GM12891 (cell line): ENCODE measurements at regions not wholly inside any gene's neighbourhood (a gene's known extent, or its start where the extent isn't known, plus 50 kb on each side); places are given as distances from the start of the nearest gene placed in this dataset.

Source experiments
- POLR2A ChIP-seq: IDR thresholded peaks from 2 replicates; pipeline ENCODE4 v1.6.1; 2011; ENCODE audit warnings: low read depth, low read length, control low read depth
- POLR2AphosphoS5 ChIP-seq: IDR thresholded peaks from 2 replicates; pipeline ENCODE4 v1.6.1; 2011; ENCODE audit warnings: low read depth, low read length, control low read depth
- TAF1 ChIP-seq: IDR thresholded peaks from 2 replicates; pipeline ENCODE4 v1.6.1; 2011; ENCODE audit warnings: low read depth, low read length, control low read depth

- TF ChIP-seq POLR2A, result no peak
- no peak for TF ChIP-seq POLR2AphosphoS5
- TF ChIP-seq TAF1, result no peak
Measured at GRCh38 chrX:35562395-35562794, 235.7 kb upstream of the MAGEB16 start.
